GM19035 (cell line): ENCODE measurements at regions not wholly inside any gene's neighbourhood (a gene's known extent, or its start where the extent isn't known, plus 50 kb on each side); places are given as distances from the start of the nearest gene placed in this dataset.
A peak's percentile ranks its signal among the peaks of the same experiment; 100 is the strongest.
"Not testable (repeated sequence)": the region's sequence is repeated elsewhere in the genome, so short reads cannot be mapped to it uniquely, and the experiment has no call there.

ENCODE experiments used
- ATAC-seq: cut with Tn5 transposase; IDR thresholded peaks from one replicate; pipeline ENCODE4 v1.9.1; 2021; ENCODE audit not compliant: unreplicated experiment

DNA sequence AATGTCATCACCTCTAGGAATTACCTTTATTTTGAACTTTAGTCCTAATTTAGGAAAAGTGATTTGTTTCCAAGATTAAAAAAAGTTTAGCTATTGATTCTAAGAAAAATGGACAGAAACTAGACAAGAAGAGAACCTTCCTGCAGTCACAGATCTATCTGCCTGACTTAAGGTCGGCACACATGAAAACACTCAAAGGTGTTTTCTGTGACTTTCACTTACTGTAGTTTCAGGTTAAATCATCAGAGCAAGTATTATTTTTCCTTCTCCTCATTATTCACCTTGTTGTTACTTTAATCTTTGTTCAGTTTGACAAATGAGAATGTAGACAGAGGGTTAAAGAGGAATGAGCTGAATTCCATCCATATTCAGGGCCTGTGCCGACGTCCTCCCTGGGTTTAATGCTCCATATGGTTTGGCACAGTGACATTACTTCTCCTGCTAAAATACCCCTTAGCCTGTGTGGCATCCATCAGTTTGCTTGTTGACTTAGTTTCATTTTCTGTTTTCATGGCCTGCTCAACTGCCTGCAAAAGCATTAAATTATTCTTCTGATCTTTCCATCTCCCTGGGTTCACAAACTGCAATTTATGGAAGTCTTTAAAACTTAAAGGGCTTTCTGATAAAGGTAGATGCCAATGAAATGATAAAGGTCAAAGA, 352.7 kb downstream of the NKX6-1 start:
- no peak for ATAC-seq

DNA sequence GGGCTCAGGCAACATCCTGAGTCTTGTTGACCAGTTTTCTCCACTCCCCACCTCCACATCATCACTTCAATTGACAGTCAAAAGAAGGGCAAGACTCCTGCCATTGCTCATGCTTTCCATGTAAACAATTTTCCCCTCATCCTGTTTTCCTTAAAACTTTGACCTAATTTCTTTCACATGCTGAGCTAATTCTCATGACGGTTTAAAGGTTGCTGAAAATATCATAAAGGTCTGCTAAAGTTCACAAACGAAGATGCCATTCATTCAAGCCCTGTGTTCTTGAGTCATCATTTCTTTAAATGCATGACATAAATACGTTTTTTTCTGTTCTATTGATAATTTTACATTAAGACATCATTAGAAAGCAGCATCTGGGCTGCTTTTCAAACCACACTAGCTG, 353.9 kb downstream of the NKX6-1 start:
- ATAC-seq, result no peak

DNA sequence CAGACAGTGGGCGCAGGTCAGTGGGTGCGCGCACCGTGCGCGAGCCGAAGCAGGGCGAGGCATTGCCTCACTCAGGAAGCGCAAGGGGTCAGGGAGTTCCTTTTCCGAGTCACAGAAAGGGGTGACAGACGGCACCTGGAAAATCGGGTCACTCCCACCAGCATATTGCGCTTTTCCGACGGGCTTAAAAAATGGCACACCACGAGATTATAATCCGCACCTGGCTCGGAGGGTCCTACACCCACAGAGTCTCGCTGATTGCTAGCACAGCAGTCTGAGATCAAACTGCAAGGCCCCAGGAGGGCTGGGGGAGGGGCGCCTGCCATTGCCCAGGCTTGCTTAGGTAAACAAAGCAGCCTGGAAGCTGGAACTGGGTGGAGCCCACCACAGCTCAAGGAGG, 372.2 kb downstream of the NKX6-1 start:
- not testable (repeated sequence) for ATAC-seq

DNA sequence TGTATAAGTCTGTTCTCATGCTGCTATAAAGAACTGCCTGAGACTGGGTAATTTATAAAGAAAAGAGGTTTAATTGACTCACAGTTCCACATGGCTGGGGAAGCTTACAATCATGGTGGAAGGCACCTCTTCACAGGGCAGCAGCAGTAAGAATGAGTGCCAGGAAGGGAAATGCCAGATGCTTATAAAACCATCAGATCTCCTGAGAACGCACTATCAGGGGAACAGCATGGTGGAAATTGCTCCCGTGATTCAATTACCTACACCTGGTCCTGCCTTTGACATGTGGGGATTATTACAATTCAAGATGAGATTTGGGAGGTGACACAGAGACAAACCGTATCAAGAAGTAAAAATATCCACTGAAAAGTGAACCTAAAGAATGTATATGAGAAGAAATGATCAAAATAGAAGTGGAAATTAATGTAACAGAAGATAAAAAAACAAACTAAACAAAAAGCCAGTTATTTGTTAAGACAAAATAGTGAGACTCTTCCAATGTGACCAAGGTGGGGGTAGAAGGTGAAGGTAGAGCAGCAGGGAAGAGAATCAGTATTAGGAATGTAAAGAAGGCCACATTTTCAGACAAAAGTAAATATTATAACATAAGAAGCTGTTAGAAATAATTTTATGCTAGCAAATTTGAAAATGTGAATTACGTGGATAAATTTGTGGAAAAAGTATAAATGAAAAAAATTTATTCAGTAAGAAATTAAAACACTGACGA, 372.9 kb downstream of the NKX6-1 start:
- no peak for ATAC-seq

DNA sequence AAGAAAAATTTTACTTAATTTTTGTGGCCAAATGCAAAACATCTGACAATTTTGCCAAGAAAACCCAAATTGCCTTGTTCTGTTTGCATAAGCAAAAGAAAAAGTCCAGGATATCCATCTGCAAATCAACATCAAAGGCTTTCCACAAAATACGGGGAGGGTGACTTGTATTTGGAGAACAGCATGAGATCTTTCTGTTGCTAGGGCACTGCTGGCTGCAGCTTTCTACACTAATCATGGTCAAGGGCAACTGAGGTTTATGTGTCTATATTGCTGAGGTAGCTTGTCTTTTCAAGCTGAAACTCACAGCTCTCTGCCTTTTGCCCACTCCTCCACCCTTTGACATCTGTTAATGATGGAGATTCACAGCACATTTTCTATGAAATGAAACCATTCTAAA, 389.1 kb downstream of the NKX6-1 start:
- no peak for ATAC-seq

DNA sequence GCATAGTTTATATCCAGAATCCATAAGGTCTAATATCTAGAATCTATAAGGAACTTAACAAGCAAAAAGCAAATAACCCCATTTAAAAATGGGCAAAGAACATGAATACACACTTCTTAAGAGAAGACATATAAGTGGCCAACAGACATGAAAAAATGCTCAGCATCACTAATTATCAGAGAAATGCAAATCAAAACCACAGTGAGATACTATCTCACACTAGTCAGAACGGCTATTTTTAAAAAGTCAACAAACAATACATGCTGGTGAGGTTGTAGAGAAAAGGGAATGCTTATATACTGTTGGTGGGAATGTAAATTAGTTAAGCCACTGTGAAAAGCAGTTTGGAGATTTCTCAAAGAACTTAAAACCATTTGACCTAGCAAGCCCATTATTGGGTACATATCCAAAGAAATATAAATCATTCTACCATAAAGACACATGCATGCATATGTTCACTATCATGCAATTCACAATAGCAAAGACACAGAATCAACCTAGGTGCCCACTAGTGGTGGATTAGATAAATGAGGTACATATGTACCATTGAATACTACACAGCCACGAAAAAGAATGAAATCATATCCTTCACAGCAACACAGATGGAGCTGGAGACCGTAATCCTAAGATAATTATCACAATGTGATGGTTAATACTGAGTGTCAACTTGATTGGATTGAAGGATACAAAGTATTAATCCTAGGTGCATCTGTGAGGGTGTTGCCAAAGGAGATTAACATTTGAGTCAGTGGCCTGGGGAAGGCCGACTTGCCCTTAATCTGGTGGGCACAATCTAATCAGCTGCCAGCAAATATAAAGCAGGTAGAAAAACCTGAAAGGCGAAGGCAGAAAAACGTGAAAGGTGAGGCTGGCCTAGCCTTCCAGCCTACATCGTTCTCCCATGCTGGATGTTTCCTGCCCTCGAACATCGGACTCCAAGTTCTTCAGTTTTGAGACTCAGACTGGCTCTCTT, 397.2 kb downstream of the NKX6-1 start:
- ATAC-seq, result not testable (repeated sequence)

DNA sequence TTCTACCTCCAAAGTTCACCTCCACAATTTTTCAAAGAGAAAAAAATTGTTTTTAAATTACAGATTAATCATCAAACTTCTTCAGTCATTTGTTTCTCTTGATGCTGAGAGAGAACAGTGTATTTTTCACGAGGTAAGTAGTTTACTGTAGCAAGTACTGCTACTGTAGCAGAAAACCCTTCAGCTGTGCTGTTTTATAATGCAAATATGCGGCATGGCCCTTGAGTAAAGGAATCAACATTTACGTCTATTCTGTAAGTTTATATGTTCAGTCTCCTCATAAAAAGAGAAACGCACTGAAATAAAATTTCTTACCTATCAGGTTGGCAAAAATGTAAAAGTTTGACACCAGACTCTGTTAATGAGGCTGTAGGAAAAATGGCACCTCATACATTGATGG, 399.0 kb downstream of the NKX6-1 start:
- no peak for ATAC-seq

DNA sequence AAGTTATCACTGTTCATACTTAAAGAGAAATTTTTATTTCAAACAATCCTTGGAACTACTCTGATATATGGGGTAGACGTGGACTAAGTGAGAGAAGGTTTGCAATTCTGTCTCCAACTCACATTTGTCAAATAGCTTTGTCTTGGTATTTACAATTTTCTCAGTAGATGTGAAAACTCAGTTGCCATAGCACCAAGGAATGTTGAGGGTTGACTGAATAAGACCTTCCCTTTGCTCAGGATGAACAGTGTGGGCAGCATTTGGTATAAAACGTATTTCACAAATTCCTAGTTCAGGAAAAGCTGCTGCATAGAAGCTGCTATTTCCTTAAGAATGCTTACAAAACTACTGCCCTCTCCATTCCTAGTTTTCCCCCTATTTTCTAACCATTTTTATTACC, 399.5 kb downstream of the NKX6-1 start:
- ATAC-seq, result no peak

DNA sequence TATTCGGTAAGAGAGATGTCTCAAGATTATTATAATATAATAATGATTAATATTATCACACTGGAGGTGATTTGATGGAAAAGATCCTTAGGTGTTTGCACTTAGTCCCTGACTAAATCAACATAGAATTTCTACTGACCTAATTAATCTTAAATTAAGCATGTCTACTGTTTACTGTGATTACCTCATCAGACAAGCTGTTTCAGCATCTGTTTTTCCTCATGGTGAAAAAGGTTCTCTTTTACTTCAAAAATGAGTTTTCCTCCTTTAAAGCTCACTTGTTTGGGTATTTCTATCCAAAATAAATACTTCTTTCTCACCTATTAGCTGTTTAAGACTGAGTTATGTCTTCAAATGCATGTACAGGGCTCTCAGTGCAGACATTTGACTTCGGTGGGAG, 407.8 kb downstream of the NKX6-1 start:
- ATAC-seq, result no peak

DNA sequence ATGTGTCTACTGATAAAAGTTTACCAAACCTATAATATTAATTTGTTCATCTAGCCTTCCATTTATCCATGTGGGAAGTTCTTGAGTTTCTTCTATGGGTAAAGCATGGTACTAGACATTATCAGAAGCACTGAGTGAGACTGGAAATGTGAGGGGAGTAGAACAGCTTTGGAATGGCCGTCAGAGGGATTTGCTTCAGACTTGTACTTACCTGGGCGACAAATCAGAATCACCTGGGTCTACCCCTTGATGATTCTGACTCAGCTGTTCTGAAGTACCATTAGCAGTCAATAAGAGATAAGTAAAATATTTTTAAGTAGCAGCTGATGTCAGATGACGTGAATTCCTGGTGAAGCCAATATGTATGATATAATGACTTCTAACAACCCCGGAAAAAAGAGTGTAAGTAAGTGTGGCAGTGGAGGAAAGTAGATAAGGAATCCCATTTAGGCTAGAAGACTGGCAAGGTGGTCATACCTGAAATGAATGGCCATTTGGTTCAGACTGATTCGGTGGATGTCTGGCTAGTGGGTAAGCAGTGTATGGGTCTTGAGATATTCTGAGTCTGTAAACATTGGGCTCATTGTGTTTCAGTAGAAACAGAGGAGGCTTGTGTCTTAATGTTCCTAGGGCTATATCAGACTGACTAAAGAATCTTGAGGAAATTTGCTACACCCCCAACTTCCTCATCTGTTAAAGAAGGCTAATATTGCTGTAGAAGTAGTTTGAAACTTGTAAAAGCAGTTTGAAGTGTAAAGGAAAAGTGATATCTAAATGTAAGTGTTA, 409.2 kb downstream of the NKX6-1 start:
- ATAC-seq, result no peak

DNA sequence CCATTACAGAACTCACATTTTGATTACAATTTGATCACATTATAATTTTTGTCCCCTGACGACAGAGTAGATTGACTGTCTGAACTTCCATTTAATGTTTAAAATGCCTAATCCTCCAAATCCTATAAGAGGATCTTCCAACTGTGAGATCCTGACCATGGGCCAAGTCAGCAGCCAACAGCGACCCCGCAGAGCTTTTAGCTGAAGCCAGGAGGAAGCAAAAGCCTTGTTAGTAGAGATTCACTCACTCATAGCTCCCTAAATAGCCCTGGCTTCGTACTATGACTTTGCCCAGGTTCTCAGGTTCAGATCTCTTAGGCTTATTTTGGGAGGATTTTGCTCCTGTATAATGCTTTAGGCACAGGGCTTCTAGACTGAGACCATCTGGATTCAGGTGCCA, 413.1 kb downstream of the NKX6-1 start:
- no peak for ATAC-seq

DNA sequence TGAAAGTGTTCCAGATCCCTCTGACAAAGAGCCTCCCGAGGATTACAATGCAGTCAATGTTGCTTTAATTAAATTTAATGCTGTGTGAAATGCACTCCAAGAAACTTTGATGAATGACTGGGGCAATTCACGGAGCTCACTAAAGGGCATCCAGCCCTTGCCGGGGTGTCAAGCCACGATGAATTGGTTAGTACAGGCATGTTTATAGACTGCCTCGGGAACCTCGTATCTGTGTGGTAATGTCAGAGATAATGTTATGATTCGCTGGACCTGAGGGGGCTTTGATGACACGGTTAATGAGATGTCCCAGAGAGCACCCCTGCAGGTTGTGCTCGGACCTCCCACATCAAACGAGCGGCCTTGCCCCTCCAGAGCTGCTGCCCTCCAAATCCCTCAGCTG, 428.8 kb downstream of the NKX6-1 start:
- no peak for ATAC-seq

DNA sequence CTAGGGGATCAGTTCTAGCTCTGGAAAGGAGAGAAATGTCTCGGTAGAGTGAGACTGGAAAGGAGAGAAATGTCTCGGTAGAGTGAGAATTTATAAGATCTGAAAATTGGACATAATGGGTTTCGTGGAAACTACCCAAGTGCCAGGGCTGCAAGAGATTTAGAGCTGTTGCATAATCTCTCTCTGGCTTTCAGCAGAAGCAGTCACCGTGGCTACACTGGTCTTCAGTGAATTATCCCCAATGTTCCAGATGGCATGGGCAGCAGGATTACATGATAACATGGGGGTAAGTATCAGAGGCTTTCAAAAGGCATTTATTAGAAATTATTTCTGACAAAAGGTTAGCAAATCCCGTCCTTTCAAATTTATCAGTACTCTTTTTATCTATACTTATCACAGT, 435.5 kb downstream of the NKX6-1 start:
- ATAC-seq, result no peak

DNA sequence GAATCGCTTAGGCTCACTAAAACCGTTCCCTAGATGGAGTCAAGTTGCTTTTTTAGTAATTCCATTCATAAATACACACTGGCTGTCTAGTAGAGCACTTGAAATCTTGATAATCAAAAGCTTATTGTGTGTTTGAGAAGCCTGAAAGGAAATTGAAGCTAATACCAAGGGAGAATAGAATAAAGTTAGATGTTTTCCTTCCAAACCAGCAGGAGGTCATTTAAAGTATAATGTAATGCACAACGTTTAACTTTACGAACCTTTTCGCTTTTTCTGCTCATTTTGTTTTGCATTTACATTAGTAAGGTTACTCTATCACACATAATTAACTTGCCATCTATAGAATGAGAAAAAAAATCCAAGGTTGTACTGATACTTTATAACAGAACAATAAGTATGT, 440.9 kb downstream of the NKX6-1 start:
- no peak for ATAC-seq

DNA sequence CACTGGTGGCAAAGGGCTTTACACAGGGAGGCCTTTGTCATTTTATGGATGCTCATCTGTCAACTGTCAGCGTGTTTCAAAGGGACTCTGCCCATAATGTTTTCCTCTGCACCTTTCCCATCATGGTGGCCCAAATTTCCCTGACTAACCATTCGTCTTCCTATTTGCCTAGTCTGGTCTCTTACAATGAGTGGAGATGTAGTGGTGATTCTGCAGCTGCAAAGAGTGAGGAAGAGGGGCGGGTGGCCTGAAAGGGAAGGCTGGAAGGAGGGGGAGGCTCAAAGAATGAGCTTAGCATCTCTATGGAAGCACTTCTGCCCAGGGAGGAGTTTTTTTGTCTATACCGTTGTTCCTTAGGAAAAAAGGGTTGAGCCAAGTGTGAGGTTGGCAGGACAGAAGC, 447.5 kb downstream of the NKX6-1 start:
- ATAC-seq, result no peak

DNA sequence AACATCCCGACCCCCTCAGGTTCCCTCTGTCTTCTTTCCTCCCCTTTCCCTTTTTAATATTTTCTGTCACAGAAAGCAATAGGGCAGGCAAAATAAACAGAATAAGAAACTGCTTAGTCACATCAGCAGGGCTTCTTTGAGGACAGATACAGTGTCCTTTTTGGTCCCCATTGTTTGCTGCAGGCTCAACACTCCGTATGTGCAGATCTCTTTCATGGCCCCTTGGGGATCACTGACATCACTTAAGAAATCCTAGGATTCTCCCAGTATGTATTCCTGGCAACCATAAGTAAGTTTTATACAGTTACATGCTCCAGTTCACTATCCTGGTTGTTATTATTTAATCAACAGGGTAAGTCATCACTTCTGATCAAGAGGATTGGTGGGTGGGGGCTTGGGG, 448.0 kb downstream of the NKX6-1 start:
- ATAC-seq, result no peak

DNA sequence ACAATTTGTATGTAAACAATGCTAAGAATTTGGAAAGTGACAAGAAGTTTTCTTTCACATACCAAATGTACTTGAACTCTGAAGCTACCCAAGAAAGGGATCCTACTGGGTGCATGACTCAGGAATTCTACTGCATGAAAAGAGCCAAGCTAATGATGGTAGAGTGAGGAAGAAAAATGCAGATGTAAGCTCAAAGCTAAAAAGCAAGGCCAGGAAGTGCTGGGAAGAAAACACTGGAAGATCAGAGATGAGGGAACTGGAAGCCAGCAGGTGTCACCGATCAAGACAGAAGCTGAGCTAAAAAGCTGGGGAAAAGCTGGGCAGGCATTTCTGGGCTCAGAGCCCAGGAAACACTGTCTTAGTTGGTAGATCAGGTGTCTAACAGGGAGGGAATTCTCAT, 449.1 kb downstream of the NKX6-1 start:
- ATAC-seq, result no peak

DNA sequence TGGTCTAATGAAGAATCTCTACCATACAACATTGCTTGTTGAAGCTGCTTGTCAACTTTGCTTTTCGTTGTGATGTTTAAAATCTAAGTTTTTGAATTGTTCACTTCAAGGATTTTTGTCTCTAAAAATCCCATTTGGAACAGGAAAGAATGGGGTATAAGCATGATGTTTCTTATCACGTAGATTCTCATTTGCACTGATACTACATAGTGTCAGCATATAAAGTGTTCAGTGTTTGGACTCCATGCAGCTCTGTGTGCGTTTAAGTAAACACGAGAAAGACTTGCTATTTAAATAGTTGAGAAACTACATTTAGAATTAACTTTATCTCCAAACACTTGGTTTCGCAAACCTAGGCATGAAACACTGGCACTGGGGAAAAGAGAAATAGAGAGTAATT, 452.5 kb downstream of the NKX6-1 start:
- no peak for ATAC-seq

DNA sequence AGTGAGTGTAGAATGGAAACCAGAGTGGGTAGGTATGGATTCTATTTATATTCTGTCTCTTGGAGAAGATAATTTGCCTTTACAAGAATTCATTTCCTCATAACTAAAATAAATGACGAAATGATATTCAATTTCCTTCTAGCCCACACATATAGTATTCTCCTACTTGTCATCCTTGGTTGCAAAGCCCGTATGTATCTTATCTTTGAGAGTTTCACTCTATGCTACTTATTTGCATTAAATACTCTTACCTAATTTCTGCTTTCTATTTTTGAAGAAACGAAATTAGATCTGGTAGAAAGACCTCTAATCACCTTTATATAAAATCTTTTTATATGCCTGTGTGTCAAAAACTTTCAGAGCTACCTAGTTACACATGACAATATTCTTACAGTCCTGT, 457.7 kb downstream of the NKX6-1 start:
- no peak for ATAC-seq

DNA sequence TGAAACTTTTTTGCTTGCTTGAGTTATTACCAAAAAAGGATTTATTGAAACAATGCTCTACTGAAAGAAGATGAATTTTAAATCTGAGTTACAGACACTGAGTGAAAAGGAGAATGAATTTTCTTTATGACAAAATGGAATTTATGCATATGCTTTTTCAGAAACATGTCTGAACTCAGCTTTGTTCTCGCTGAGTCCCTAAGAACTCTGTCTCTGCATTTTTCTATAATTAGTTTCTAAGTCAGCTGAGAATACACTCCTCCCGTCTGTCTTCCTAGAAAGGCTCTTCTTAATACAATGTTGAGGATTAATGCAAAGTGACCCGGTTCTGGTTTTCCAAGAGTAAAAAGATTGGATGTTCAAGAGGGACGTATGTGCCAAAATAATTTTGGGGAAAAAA, 463.5 kb downstream of the NKX6-1 start:
- no peak for ATAC-seq

DNA sequence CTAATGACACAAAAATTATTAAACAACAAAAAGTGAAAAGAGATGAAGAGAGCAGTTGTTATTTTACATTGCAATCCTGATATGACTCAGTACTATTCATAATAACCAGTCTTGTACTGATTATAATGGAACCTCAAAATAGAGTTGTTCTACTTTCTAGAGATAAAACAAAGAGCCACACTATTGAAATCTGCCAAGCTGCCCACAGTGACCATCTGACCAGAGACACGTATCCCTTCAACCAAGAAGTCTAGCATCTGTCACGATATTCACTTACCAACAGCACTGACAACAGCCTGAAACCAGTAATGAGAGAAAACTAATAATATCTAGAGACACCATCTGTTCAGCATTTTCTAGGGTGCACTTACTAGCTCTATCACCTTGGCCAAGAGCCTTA, 466.7 kb downstream of the NKX6-1 start:
- ATAC-seq, result peak; percentile 95
